Activated B cell treated with CpG ODN at 0.5 μM for 24 hours (primary cell): ENCODE measurements at regions not wholly inside any gene's neighbourhood (a gene's known extent, or its start where the extent isn't known, plus 50 kb on each side); places are given as distances from the start of the nearest gene placed in this dataset.

Source experiments
- ATAC-seq: fragments of 200-7000 bp; cut with Tn5 transposase; one replicate; pipeline ENCODE4 v1.10.0; 2021; ENCODE audit warnings: low read depth, mild to moderate bottlenecking, moderate library complexity
- CTCF ChIA-PET: fragments of 350-600 bp; sonication (Branson Sonifier 250); formaldehyde crosslinking; loops from one replicate; lab custom pipeline; 2021; ENCODE audit warnings: antibody characterized with exemption; lab: Charles Lee
- POLR2A ChIA-PET: fragments of 350-600 bp; sonication (Branson Sonifier 250); formaldehyde crosslinking; loops from one replicate; lab custom pipeline; 2021; ENCODE audit warnings: antibody characterized with exemption; lab: Charles Lee
- DNase-seq: peaks from one replicate; pipeline ENCODE4 v3.0.0; 2022
- H3K27ac Mint-ChIP-seq: one replicate; pipeline ENCODE4 v1.8.0; 2020; ENCODE audit warnings: mixed read lengths
- H3K27me3 Mint-ChIP-seq: one replicate; pipeline ENCODE4 v1.8.0; 2021; ENCODE audit warnings: mixed read lengths
- H3K36me3 Mint-ChIP-seq: one replicate; pipeline ENCODE4 v1.8.0; 2021; ENCODE audit warnings: low read depth, mixed read lengths
- H3K4me1 Mint-ChIP-seq: one replicate; pipeline ENCODE4 v1.8.0; 2021; ENCODE audit warnings: mixed read lengths
- H3K4me3 Mint-ChIP-seq: one replicate; pipeline ENCODE4 v1.8.0; 2020; ENCODE audit warnings: mild to moderate bottlenecking, mixed read lengths
- H3K9me3 Mint-ChIP-seq: one replicate; pipeline ENCODE4 v1.8.0; 2020; ENCODE audit warnings: mixed read lengths
- CTCF ChIP-seq: fragments of 200-600 bp; IDR thresholded peaks from one replicate; pipeline ENCODE4 v1.8.0; 2022; ENCODE audit warnings: antibody characterized with exemption, mild to moderate bottlenecking
- intact Hi-C: fragments of 100-400 bp; cut with micrococcal nuclease; formaldehyde crosslinking; loops from one replicate; pipeline ENCODE4 v1.15.1; 2024

GRCh38 chr2:65700720-65701119, 268.3 kb upstream of the SPRED2 start:
- Mint-ChIP-seq H3K36me3 (no peaks in the 10 kb centered on the region), H3K27me3 (peaks cover 26% of the 10 kb centered on the region), H3K4me3 (no peak overlapping the region), H3K27ac (no peak overlapping the region), H3K4me1 (no peaks in the 10 kb centered on the region), H3K9me3 (no peaks in the 10 kb centered on the region)
- TF ChIP-seq CTCF: no peak
- intact Hi-C loops: no loop called here
- DNase-seq (no peak), ATAC-seq (no peak)
- CTCF ChIA-PET: no interaction called here
- POLR2A ChIA-PET: no interaction called here

GRCh38 chr2:65700004-65700651, 267.7 kb upstream of the SPRED2 start:
- no peak for DNase-seq
- TF ChIP-seq CTCF: no peak
- intact Hi-C loops: no loop called here
- Mint-ChIP-seq H3K4me1 (no peaks in the 10 kb centered on the region), H3K36me3 (no peaks in the 10 kb centered on the region), H3K27ac (no peak overlapping the region), H3K4me3 (no peak overlapping the region), H3K27me3 (peaks cover 26% of the 10 kb centered on the region), H3K9me3 (no peaks in the 10 kb centered on the region)
- CTCF ChIA-PET: no interaction called here
- ATAC-seq: no peak
- POLR2A ChIA-PET: no interaction called here

- intact Hi-C loops: no loop called here
- no peak overlapping the region for H3K4me3 Mint-ChIP-seq
- no peaks in the 10 kb centered on the region for H3K9me3 Mint-ChIP-seq
- H3K27ac Mint-ChIP-seq: no peak overlapping the region
- no peak for DNase-seq
- ChIA-PET POLR2A (no interaction called here), CTCF (no interaction called here)
- no peaks in the 10 kb centered on the region for H3K36me3 Mint-ChIP-seq
- no peak for TF ChIP-seq CTCF
- no peaks in the 10 kb centered on the region for H3K4me1 Mint-ChIP-seq
- no peak for ATAC-seq
- H3K27me3 Mint-ChIP-seq: peaks cover 10% of the 10 kb centered on the region
Measured at GRCh38 chr2:65691816-65692215, 259.4 kb upstream of the SPRED2 start.

GRCh38 chr2:65688141-65688886, 255.9 kb upstream of the SPRED2 start:
- H3K4me1 Mint-ChIP-seq: no peaks in the 10 kb centered on the region
- H3K27me3 Mint-ChIP-seq: peaks cover 20% of the 10 kb centered on the region
- intact Hi-C loops: no loop called here
- CTCF ChIA-PET: interaction anchor here (0.7 kb wide), 1 partner anchor 113 kb away, joined by 4 read pairs; no protein-coding TSS in a partner anchor
- POLR2A ChIA-PET: no interaction called here
- DNase-seq: no peak
- H3K27ac Mint-ChIP-seq: no peak overlapping the region
- no peak for TF ChIP-seq CTCF
- no peak for ATAC-seq
- no peaks in the 10 kb centered on the region for H3K9me3 Mint-ChIP-seq
- no peak overlapping the region for H3K4me3 Mint-ChIP-seq
- H3K36me3 Mint-ChIP-seq: no peaks in the 10 kb centered on the region

GRCh38 chr2:65687614-65688013, 255.2 kb upstream of the SPRED2 start:
- Mint-ChIP-seq H3K4me3 (no peak overlapping the region), H3K4me1 (no peaks in the 10 kb centered on the region), H3K9me3 (peaks cover 3% of the 10 kb centered on the region), H3K36me3 (no peaks in the 10 kb centered on the region), H3K27ac (no peak overlapping the region), H3K27me3 (peaks cover 21% of the 10 kb centered on the region)
- no peak for TF ChIP-seq CTCF
- POLR2A ChIA-PET: no interaction called here
- DNase-seq (no peak), ATAC-seq (no peak)
- intact Hi-C loops: no loop called here
- CTCF ChIA-PET: no interaction called here
